WTC11 (cell line): ENCODE measurements at regions not wholly inside any gene's neighbourhood (a gene's known extent, or its start where the extent isn't known, plus 50 kb on each side); places are given as distances from the start of the nearest gene placed in this dataset.

Experiments used
- ATAC-seq: fragments of 200-7000 bp; cut with Tn5 transposase; 2 replicates; pipeline ENCODE4 v1.10.0; 2021; ENCODE audit warnings: mild to moderate bottlenecking, moderate library complexity
- CTCF ChIA-PET: fragments of 300-600 bp; sonication (Branson Sonifier 250); formaldehyde crosslinking; loops from one replicate; lab custom pipeline; 2021; ENCODE audit warnings: antibody characterized with exemption; lab: Charles Lee
- POLR2A ChIA-PET: fragments of 350-600 bp; sonication (Branson Sonifier 250); formaldehyde crosslinking; loops from one replicate; lab custom pipeline; 2021; ENCODE audit warnings: antibody characterized with exemption; lab: Charles Lee
- DNase-seq: peaks from one replicate; pipeline ENCODE4 v3.0.0; 2021; ENCODE audit warnings: low spot score
- H3K27ac Mint-ChIP-seq: 2 replicates; pipeline ENCODE4 v1.8.0; 2021; ENCODE audit warnings: mixed read lengths
- H3K27me3 Mint-ChIP-seq: 2 replicates; pipeline ENCODE4 v1.8.0; 2021; ENCODE audit warnings: low read depth, mild to moderate bottlenecking, moderate library complexity, mixed read lengths
- H3K36me3 Mint-ChIP-seq: 2 replicates; pipeline ENCODE4 v1.8.0; 2021; ENCODE audit warnings: mixed read lengths
- H3K4me1 Mint-ChIP-seq: 2 replicates; pipeline ENCODE4 v1.8.0; 2022; ENCODE audit warnings: mixed read lengths
- H3K4me3 Mint-ChIP-seq: 2 replicates; pipeline ENCODE4 v1.8.0; 2021; ENCODE audit warnings: mild to moderate bottlenecking, moderate library complexity, mixed read lengths
- H3K9me3 Mint-ChIP-seq: 2 replicates; pipeline ENCODE4 v1.8.0; 2021; ENCODE audit warnings: mixed read lengths
- CREB1 ChIP-seq: sonication (generic); formaldehyde crosslinking; IDR thresholded peaks from 2 replicates; pipeline ENCODE4 v1.8.0; 2023; ENCODE audit warnings: mild to moderate bottlenecking, missing genetic modification reagents
- ELF4 ChIP-seq: sonication (generic); formaldehyde crosslinking; IDR thresholded peaks from 2 replicates; pipeline ENCODE4 v1.8.1; 2022; ENCODE audit warnings: low read depth, mild to moderate bottlenecking, moderate library complexity, missing genetic modification reagents
- FOXP1 ChIP-seq: sonication (generic); formaldehyde crosslinking; IDR thresholded peaks from 2 replicates; pipeline ENCODE4 v1.8.0; 2022; ENCODE audit warnings: missing genetic modification reagents, mild to moderate bottlenecking, moderate library complexity, borderline replicate concordance
- JUN ChIP-seq: sonication (generic); formaldehyde crosslinking; IDR thresholded peaks from 2 replicates; pipeline ENCODE4 v1.8.0; 2023; ENCODE audit warnings: mild to moderate bottlenecking, missing genetic modification reagents
- NFYB ChIP-seq: sonication (generic); formaldehyde crosslinking; conservative IDR thresholded peaks from 2 replicates; pipeline ENCODE4 v1.8.0; 2022; ENCODE audit warnings: low read depth, missing genetic modification reagents
- PRRX2 ChIP-seq: fragments of 250-450 bp; sonication (Bioruptor Pico); IDR thresholded peaks from 2 replicates; pipeline ENCODE4 v1.8.0; 2021; ENCODE audit warnings: mild to moderate bottlenecking
- RELA ChIP-seq: sonication (generic); formaldehyde crosslinking; IDR thresholded peaks from 2 replicates; pipeline ENCODE4 v1.8.1; 2022; ENCODE audit warnings: missing genetic modification reagents, mild to moderate bottlenecking, borderline replicate concordance
- TEAD1 ChIP-seq: sonication (generic); formaldehyde crosslinking; IDR thresholded peaks from 2 replicates; pipeline ENCODE4 v1.8.0; 2022; ENCODE audit warnings: mild to moderate bottlenecking, missing genetic modification reagents
- TF ChIP-seq, protein P1 (sequence below): sonication (generic); formaldehyde crosslinking; IDR thresholded peaks from 2 replicates; pipeline ENCODE4 v1.8.0; 2023; ENCODE audit warnings: missing genetic modification reagents
- TF ChIP-seq, protein P2 (sequence below): sonication (generic); formaldehyde crosslinking; IDR thresholded peaks from 2 replicates; pipeline ENCODE4 v1.8.1; 2022; ENCODE audit warnings: mild to moderate bottlenecking, missing genetic modification reagents, moderate library complexity, borderline replicate concordance
- TF ChIP-seq, protein P3 (sequence below): fragments of 250-450 bp; sonication (Bioruptor Pico); IDR thresholded peaks from 2 replicates; pipeline ENCODE4 v1.9.0; 2021; ENCODE audit warnings: moderate library complexity, mild to moderate bottlenecking, inconsistent platforms, borderline replicate concordance
- TF ChIP-seq, protein P4 (sequence below): sonication (generic); formaldehyde crosslinking; IDR thresholded peaks from 2 replicates; pipeline ENCODE4 v1.8.0; 2022; ENCODE audit warnings: mild to moderate bottlenecking, missing genetic modification reagents
- TF ChIP-seq, protein P5 (sequence below): fragments of 200-600 bp; IDR thresholded peaks from 2 replicates; pipeline ENCODE4 v1.8.0; 2022; ENCODE audit warnings: antibody characterized with exemption
- TF ChIP-seq, protein P6 (sequence below): sonication (generic); formaldehyde crosslinking; IDR thresholded peaks from 2 replicates; pipeline ENCODE4 v1.8.1; 2023; ENCODE audit warnings: mild to moderate bottlenecking, missing genetic modification reagents, borderline replicate concordance
- TF ChIP-seq, protein P7 (sequence below): sonication (generic); formaldehyde crosslinking; conservative IDR thresholded peaks from 2 replicates; pipeline ENCODE4 v1.8.1; 2022; ENCODE audit warnings: mild to moderate bottlenecking, missing genetic modification reagents
- TF ChIP-seq, protein P8 (sequence below): fragments of 250-450 bp; sonication (Bioruptor Pico); IDR thresholded peaks from 2 replicates; pipeline ENCODE4 v1.8.0; 2021; ENCODE audit warnings: mild to moderate bottlenecking

DNA sequence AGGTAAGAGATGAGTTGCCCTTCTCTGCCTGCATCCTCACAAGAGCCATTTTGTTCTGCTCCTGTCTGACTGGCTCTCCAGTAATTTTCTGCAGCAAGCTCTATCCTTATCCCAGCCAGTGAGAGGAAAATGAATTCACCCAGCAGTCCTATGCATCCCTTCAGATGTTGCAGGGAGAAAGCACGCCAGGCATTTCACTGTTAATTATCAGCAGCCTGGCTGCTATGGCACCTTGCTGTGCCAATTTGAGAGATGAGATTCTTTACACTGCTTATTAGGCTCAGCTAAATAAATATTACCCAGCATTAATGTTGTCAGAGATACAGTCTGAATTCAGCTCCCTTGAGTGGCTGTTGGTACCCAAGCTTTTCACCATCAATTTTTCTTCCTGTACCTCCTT lies 61.1 kb upstream of the SNAP25 start:
- Mint-ChIP-seq H3K36me3 (no peaks in the 10 kb centered on the region), H3K4me3 (no peak overlapping the region), H3K9me3 (peaks cover 11% of the 10 kb centered on the region), H3K4me1 (no peaks in the 10 kb centered on the region), H3K27me3 (no peaks in the 10 kb centered on the region; the same call in 1 of the 2 replicates), H3K27ac (no peak overlapping the region)
- DNase-seq = no peak
- ATAC-seq = no peak
- TF ChIP-seq ELF4 (CRISPR knock-in tag) = no peak
- TF ChIP-seq NFYB (CRISPR knock-in tag) = no peak
- TF ChIP-seq PRRX2 (CRISPR knock-in tag) = no peak
- TF ChIP-seq, protein P1, sequence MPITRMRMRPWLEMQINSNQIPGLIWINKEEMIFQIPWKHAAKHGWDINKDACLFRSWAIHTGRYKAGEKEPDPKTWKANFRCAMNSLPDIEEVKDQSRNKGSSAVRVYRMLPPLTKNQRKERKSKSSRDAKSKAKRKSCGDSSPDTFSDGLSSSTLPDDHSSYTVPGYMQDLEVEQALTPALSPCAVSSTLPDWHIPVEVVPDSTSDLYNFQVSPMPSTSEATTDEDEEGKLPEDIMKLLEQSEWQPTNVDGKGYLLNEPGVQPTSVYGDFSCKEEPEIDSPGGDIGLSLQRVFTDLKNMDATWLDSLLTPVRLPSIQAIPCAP (CRISPR knock-in tag) = no peak
- TF ChIP-seq, protein P2, sequence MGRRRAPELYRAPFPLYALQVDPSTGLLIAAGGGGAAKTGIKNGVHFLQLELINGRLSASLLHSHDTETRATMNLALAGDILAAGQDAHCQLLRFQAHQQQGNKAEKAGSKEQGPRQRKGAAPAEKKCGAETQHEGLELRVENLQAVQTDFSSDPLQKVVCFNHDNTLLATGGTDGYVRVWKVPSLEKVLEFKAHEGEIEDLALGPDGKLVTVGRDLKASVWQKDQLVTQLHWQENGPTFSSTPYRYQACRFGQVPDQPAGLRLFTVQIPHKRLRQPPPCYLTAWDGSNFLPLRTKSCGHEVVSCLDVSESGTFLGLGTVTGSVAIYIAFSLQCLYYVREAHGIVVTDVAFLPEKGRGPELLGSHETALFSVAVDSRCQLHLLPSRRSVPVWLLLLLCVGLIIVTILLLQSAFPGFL (CRISPR knock-in tag) = no peak
- no peak for TF ChIP-seq TEAD1 (CRISPR knock-in tag)
- TF ChIP-seq, protein P3, sequence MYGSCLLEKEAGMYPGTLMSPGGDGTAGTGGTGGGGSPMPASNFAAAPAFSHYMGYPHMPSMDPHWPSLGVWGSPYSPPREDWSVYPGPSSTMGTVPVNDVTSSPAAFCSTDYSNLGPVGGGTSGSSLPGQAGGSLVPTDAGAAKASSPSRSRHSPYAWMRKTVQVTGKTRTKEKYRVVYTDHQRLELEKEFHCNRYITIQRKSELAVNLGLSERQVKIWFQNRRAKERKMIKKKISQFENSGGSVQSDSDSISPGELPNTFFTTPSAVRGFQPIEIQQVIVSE (CRISPR knock-in tag) = no peak
- no peak for TF ChIP-seq CREB1 (CRISPR knock-in tag)
- TF ChIP-seq FOXP1 (CRISPR knock-in tag) = no peak
- no peak for TF ChIP-seq RELA (CRISPR knock-in tag)
- TF ChIP-seq, protein P4, sequence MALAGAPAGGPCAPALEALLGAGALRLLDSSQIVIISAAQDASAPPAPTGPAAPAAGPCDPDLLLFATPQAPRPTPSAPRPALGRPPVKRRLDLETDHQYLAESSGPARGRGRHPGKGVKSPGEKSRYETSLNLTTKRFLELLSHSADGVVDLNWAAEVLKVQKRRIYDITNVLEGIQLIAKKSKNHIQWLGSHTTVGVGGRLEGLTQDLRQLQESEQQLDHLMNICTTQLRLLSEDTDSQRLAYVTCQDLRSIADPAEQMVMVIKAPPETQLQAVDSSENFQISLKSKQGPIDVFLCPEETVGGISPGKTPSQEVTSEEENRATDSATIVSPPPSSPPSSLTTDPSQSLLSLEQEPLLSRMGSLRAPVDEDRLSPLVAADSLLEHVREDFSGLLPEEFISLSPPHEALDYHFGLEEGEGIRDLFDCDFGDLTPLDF (CRISPR knock-in tag) = no peak
- TF ChIP-seq, protein P5, sequence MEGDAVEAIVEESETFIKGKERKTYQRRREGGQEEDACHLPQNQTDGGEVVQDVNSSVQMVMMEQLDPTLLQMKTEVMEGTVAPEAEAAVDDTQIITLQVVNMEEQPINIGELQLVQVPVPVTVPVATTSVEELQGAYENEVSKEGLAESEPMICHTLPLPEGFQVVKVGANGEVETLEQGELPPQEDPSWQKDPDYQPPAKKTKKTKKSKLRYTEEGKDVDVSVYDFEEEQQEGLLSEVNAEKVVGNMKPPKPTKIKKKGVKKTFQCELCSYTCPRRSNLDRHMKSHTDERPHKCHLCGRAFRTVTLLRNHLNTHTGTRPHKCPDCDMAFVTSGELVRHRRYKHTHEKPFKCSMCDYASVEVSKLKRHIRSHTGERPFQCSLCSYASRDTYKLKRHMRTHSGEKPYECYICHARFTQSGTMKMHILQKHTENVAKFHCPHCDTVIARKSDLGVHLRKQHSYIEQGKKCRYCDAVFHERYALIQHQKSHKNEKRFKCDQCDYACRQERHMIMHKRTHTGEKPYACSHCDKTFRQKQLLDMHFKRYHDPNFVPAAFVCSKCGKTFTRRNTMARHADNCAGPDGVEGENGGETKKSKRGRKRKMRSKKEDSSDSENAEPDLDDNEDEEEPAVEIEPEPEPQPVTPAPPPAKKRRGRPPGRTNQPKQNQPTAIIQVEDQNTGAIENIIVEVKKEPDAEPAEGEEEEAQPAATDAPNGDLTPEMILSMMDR = no peak
- no peak for TF ChIP-seq JUN (CRISPR knock-in tag)
- TF ChIP-seq, protein P6, sequence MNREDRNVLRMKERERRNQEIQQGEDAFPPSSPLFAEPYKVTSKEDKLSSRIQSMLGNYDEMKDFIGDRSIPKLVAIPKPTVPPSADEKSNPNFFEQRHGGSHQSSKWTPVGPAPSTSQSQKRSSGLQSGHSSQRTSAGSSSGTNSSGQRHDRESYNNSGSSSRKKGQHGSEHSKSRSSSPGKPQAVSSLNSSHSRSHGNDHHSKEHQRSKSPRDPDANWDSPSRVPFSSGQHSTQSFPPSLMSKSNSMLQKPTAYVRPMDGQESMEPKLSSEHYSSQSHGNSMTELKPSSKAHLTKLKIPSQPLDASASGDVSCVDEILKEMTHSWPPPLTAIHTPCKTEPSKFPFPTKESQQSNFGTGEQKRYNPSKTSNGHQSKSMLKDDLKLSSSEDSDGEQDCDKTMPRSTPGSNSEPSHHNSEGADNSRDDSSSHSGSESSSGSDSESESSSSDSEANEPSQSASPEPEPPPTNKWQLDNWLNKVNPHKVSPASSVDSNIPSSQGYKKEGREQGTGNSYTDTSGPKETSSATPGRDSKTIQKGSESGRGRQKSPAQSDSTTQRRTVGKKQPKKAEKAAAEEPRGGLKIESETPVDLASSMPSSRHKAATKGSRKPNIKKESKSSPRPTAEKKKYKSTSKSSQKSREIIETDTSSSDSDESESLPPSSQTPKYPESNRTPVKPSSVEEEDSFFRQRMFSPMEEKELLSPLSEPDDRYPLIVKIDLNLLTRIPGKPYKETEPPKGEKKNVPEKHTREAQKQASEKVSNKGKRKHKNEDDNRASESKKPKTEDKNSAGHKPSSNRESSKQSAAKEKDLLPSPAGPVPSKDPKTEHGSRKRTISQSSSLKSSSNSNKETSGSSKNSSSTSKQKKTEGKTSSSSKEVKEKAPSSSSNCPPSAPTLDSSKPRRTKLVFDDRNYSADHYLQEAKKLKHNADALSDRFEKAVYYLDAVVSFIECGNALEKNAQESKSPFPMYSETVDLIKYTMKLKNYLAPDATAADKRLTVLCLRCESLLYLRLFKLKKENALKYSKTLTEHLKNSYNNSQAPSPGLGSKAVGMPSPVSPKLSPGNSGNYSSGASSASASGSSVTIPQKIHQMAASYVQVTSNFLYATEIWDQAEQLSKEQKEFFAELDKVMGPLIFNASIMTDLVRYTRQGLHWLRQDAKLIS (CRISPR knock-in tag) = no peak
- TF ChIP-seq, protein P7, sequence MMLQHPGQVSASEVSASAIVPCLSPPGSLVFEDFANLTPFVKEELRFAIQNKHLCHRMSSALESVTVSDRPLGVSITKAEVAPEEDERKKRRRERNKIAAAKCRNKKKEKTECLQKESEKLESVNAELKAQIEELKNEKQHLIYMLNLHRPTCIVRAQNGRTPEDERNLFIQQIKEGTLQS (CRISPR knock-in tag) = no peak
- TF ChIP-seq, protein P8, sequence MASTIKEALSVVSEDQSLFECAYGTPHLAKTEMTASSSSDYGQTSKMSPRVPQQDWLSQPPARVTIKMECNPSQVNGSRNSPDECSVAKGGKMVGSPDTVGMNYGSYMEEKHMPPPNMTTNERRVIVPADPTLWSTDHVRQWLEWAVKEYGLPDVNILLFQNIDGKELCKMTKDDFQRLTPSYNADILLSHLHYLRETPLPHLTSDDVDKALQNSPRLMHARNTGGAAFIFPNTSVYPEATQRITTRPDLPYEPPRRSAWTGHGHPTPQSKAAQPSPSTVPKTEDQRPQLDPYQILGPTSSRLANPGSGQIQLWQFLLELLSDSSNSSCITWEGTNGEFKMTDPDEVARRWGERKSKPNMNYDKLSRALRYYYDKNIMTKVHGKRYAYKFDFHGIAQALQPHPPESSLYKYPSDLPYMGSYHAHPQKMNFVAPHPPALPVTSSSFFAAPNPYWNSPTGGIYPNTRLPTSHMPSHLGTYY = no peak
- ChIA-PET CTCF (interaction anchor here (1.0 kb wide), 1 partner anchor 541 kb away, joined by 3 read pairs; no protein-coding TSS in a partner anchor), POLR2A (no interaction called here)
